SK-N-SH (cell line): ENCODE measurements at regions not wholly inside any gene's neighbourhood (a gene's known extent, or its start where the extent isn't known, plus 50 kb on each side); places are given as distances from the start of the nearest gene placed in this dataset.
A peak's percentile ranks its signal among the peaks of the same experiment; 100 is the strongest.

ENCODE experiments used
- CTCF ChIA-PET: fragments of 300-600, 350-600 bp; formaldehyde crosslinking; extraction: SDS; loops from one replicate; lab custom pipeline; 2021; lab: Yijun Ruan, JAX
- POLR2A ChIA-PET: fragments of 350-600 bp; sonication (Branson Sonifier 250); formaldehyde crosslinking; extraction: SDS; loops from one replicate; lab custom pipeline; 2020; ENCODE audit warnings: antibody characterized with exemption, inconsistent platforms; lab: Yijun Ruan, JAX
- DNase-seq: peaks from one replicate; pipeline ENCODE4 v3.0.0; 2012
- H2AFZ ChIP-seq: fragments of 200-600 bp; sonication (generic); 2 replicates; pipeline ENCODE4 v1.8.1; 2016; ENCODE audit warnings: antibody characterized with exemption, mild to moderate bottlenecking, low read depth
- H3F3A ChIP-seq: fragments of 200-600 bp; sonication (generic); replicated peaks from 2 replicates; pipeline ENCODE3; 2016; ENCODE audit warnings: antibody characterized with exemption, mild to moderate bottlenecking; ENCODE audit not compliant: insufficient read depth
- H3K27ac ChIP-seq, 2 experiments: fragments of 200-500 bp in 1 of 2; fragments of 200-600 bp in 1 of 2; sonication (Bioruptor generic) in 1 of 2; sonication (generic), shearing (Covaris generic) in 1 of 2; 2 replicates each; pipeline versions ENCODE4 v1.5.1 to v1.6.1; 2014 to 2016; ENCODE audit warnings: low read depth in 2 of 2, inconsistent platforms in 1 of 2, low read length in 1 of 2, mild to moderate bottlenecking in 1 of 2, mixed read lengths in 1 of 2
- H3K27me3 ChIP-seq: fragments of 200-600 bp; sonication (generic), shearing (Covaris generic); 2 replicates; pipeline ENCODE4 v1.6.1; 2016; ENCODE audit warnings: mixed run types; ENCODE audit not compliant: insufficient read depth
- H3K36me3 ChIP-seq, 2 experiments: fragments of 200-500 bp in 1 of 2; fragments of 200-600 bp in 1 of 2; sonication (Bioruptor generic) in 1 of 2; sonication (generic) in 1 of 2; replicated peaks in 1 of 2; 2 replicates each; pipeline versions ENCODE3 to v1.5.1; 2014 to 2016; ENCODE audit warnings: low read length in 1 of 2, mild to moderate bottlenecking in 1 of 2; ENCODE audit not compliant: insufficient read depth in 2 of 2, control insufficient read depth in 1 of 2
- H3K4me1 ChIP-seq, 2 experiments: fragments of 200-500 bp in 1 of 2; fragments of 200-600 bp in 1 of 2; sonication (Bioruptor generic) in 1 of 2; sonication (generic), shearing (Covaris generic) in 1 of 2; 2 replicates each; pipeline versions ENCODE4 v1.5.1 to v1.6.1; 2014 to 2016; ENCODE audit warnings: low read depth in 1 of 2, low read length in 1 of 2, mixed run types in 1 of 2; ENCODE audit not compliant: insufficient read depth in 2 of 2, control insufficient read depth in 1 of 2
- H3K4me2 ChIP-seq: fragments of 200-600 bp; sonication (generic), shearing (Covaris generic); 2 replicates; pipeline ENCODE4 v1.6.1; 2017; ENCODE audit warnings: mixed run types
- H3K4me3 ChIP-seq, 2 experiments: fragments of 200-500 bp in 1 of 2; fragments of 200-600 bp in 1 of 2; sonication (Bioruptor generic) in 1 of 2; sonication (generic), shearing (Covaris generic) in 1 of 2; 2 replicates each; pipeline versions ENCODE4 v1.5.1 to v1.8.1; 2014 to 2016; ENCODE audit warnings: low read depth in 2 of 2, inconsistent platforms in 1 of 2, low read length in 1 of 2, mild to moderate bottlenecking in 1 of 2, mixed read lengths in 1 of 2, moderate library complexity in 1 of 2
- H3K79me2 ChIP-seq: fragments of 200-600 bp; sonication (generic); 2 replicates; pipeline ENCODE4 v1.8.1; 2017; ENCODE audit warnings: mild to moderate bottlenecking; ENCODE audit not compliant: insufficient read depth
- H3K9ac ChIP-seq: fragments of 200-600 bp; sonication (generic); 2 replicates; pipeline ENCODE4 v1.6.1; 2017; ENCODE audit warnings: mixed run types
- H3K9me2 ChIP-seq: fragments of 200-600 bp; sonication (generic); 2 replicates; pipeline ENCODE4 v1.6.1; 2017; ENCODE audit warnings: mixed run types
- H3K9me3 ChIP-seq: fragments of 200-600 bp; sonication (generic); 2 replicates; pipeline ENCODE4 v1.6.1; 2017; ENCODE audit warnings: mixed run types, mild to moderate bottlenecking, moderate library complexity
- H4K20me1 ChIP-seq: fragments of 200-600 bp; sonication (generic); 2 replicates; pipeline ENCODE4 v1.6.1; 2017; ENCODE audit warnings: mild to moderate bottlenecking, mixed run types; ENCODE audit not compliant: insufficient read depth
- CHD2 ChIP-seq: fragments of 150-350 bp; IDR thresholded peaks from 2 replicates; pipeline ENCODE4 v1.6.1; 2018; ENCODE audit warnings: low read length; ENCODE audit not compliant: partially characterized antibody
- ELF1 ChIP-seq: IDR thresholded peaks from 2 replicates; pipeline ENCODE4 v1.4.0; 2012
- EP300 ChIP-seq, 2 experiments: IDR thresholded peaks; 2 replicates each; pipeline versions ENCODE4 v1.4.0 to v1.6.1; 2012; ENCODE audit warnings: borderline replicate concordance in 1 of 2, low read depth in 1 of 2, low read length in 1 of 2
- FOSL2 ChIP-seq: IDR thresholded peaks from 2 replicates; pipeline ENCODE4 v1.4.0; 2012; ENCODE audit warnings: low read depth, mild to moderate bottlenecking, moderate library complexity, borderline replicate concordance
- FOXJ3 ChIP-seq: sonication (generic); formaldehyde crosslinking; IDR thresholded peaks from 2 replicates; pipeline ENCODE4 v1.5.1; 2020; ENCODE audit warnings: mild to moderate bottlenecking, missing genetic modification reagents
- GABPA ChIP-seq: IDR thresholded peaks from 2 replicates; pipeline ENCODE4 v1.4.0; 2012; ENCODE audit warnings: low read depth, mild to moderate bottlenecking
- JUND ChIP-seq: IDR thresholded peaks from 2 replicates; pipeline ENCODE4 v1.4.0; 2012
- MXI1 ChIP-seq: IDR thresholded peaks from 2 replicates; pipeline ENCODE4 v1.6.1; 2012; ENCODE audit warnings: mild to moderate bottlenecking, low read depth, low read length, improper control_type of control experiment
- NRF1 ChIP-seq: IDR thresholded peaks from 2 replicates; pipeline ENCODE4 v1.6.1; 2012; ENCODE audit warnings: low read depth, mild to moderate bottlenecking, low read length
- RAD21 ChIP-seq: IDR thresholded peaks from 2 replicates; pipeline ENCODE4 v1.6.1; 2012; ENCODE audit warnings: mild to moderate bottlenecking, low read length
- RCOR1 ChIP-seq: fragments of 150-350 bp; IDR thresholded peaks from 2 replicates; pipeline ENCODE4 v1.6.1; 2017; ENCODE audit warnings: antibody characterized with exemption, low read length
- RFX5 ChIP-seq: IDR thresholded peaks from 2 replicates; pipeline ENCODE4 v1.6.1; 2012; ENCODE audit warnings: mild to moderate bottlenecking, improper control_type of control experiment, low read length
- RXRA ChIP-seq: IDR thresholded peaks from 2 replicates; pipeline ENCODE4 v1.4.0; 2012; ENCODE audit warnings: low read depth, mild to moderate bottlenecking, borderline replicate concordance
- SIN3A ChIP-seq: IDR thresholded peaks from 2 replicates; pipeline ENCODE4 v1.6.1; 2012; ENCODE audit warnings: low read depth, mild to moderate bottlenecking, low read length, moderate library complexity, borderline replicate concordance
- TAF1 ChIP-seq: IDR thresholded peaks from 2 replicates; pipeline ENCODE4 v1.6.1; 2012; ENCODE audit warnings: low read depth, mild to moderate bottlenecking, low read length, moderate library complexity, borderline replicate concordance
- TCF12 ChIP-seq: IDR thresholded peaks from 2 replicates; pipeline ENCODE4 v1.4.0; 2012
- USF1 ChIP-seq: IDR thresholded peaks from 2 replicates; pipeline ENCODE4 v1.4.0; 2012; ENCODE audit warnings: low read depth, borderline replicate concordance
- WGBS: methylation state at CpG from one replicate; pipeline ENCODE4 v1.1.6; 2017; ENCODE audit warnings: low lambda C conversion rate; 5-methylcytosine and 5-hydroxymethylcytosine counted together
- TF ChIP-seq, protein P1 (sequence below): IDR thresholded peaks from 2 replicates; pipeline ENCODE4 v1.6.1; 2012; ENCODE audit warnings: mild to moderate bottlenecking, low read depth, low read length, moderate library complexity

GRCh38 chr1:166302989-166303758, 136.4 kb upstream of the FAM78B start:
- Histone ChIP-seq H4K20me1 (no peaks in the 10 kb centered on the region), H3K9me3 (no peaks in the 10 kb centered on the region; the same call in 1 of the 2 replicates), H3K4me3 (no peak overlapping the region), H3K9me2 (no peaks in the 10 kb centered on the region), H3K36me3 (no peaks in the 10 kb centered on the region), H3F3A (no peaks in the 10 kb centered on the region), H3K4me2 (no peak overlapping the region), H3K79me2 (no peaks in the 10 kb centered on the region), H3K27me3 (no peaks in the 10 kb centered on the region)
- ChIA-PET CTCF (interaction anchor here (1.0 to 1.3 kb wide), 3 partner anchors 11 to 176 kb away, joined by 3 to 4 read pairs (median 3); no protein-coding TSS in a partner anchor), POLR2A (no interaction called here)
- WGBS: 20% methylated on average over 7 of the region's 7 CpGs
- DNase-seq: peak; percentile 52
- no peak for TF ChIP-seq NRF1
- peak in 1 of 2 experiments; percentile 52; a peak in 1 of 4 replicates for TF ChIP-seq EP300 (IDR thresholded peaks at IDR 0.05; ENCODE audit: borderline replicate concordance in 1 of 2, low read depth in 1 of 2, low read length in 1 of 2)
- no peak for TF ChIP-seq RFX5
- no peak for TF ChIP-seq CHD2
- no peak for TF ChIP-seq FOSL2
- no peak for TF ChIP-seq JUND
- no peak for TF ChIP-seq TCF12
- TF ChIP-seq RXRA: no peak
- TF ChIP-seq, protein P1, sequence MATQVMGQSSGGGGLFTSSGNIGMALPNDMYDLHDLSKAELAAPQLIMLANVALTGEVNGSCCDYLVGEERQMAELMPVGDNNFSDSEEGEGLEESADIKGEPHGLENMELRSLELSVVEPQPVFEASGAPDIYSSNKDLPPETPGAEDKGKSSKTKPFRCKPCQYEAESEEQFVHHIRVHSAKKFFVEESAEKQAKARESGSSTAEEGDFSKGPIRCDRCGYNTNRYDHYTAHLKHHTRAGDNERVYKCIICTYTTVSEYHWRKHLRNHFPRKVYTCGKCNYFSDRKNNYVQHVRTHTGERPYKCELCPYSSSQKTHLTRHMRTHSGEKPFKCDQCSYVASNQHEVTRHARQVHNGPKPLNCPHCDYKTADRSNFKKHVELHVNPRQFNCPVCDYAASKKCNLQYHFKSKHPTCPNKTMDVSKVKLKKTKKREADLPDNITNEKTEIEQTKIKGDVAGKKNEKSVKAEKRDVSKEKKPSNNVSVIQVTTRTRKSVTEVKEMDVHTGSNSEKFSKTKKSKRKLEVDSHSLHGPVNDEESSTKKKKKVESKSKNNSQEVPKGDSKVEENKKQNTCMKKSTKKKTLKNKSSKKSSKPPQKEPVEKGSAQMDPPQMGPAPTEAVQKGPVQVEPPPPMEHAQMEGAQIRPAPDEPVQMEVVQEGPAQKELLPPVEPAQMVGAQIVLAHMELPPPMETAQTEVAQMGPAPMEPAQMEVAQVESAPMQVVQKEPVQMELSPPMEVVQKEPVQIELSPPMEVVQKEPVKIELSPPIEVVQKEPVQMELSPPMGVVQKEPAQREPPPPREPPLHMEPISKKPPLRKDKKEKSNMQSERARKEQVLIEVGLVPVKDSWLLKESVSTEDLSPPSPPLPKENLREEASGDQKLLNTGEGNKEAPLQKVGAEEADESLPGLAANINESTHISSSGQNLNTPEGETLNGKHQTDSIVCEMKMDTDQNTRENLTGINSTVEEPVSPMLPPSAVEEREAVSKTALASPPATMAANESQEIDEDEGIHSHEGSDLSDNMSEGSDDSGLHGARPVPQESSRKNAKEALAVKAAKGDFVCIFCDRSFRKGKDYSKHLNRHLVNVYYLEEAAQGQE: no peak
- TF ChIP-seq GABPA: no peak
- no peak for TF ChIP-seq RAD21
- no peak for TF ChIP-seq RCOR1
- no peak for TF ChIP-seq TAF1
- TF ChIP-seq SIN3A: no peak
- peak; percentile 70; the same call in 1 of the 2 replicates for TF ChIP-seq MXI1
- TF ChIP-seq USF1: no peak
- TF ChIP-seq FOXJ3 (CRISPR knock-in tag): no peak
- TF ChIP-seq ELF1: no peak
- TF ChIP-seq, all 33 proteins: peak for 2
- H3K9ac ChIP-seq: no peak overlapping the region
- H3K4me1 ChIP-seq: peaks cover 0 to 13% of the 10 kb centered on the region in 2 experiments; a peak in 2 of 4 replicates
- no peak overlapping the region for H3K27ac ChIP-seq
- H2AFZ ChIP-seq: no peak overlapping the region
